ENCODE measurements at regions not wholly inside any gene's neighbourhood (a gene's known extent, or its start where the extent isn't known, plus 50 kb on each side); places are given as distances from the start of the nearest gene placed in this dataset.

GRCh38 chr6:105884426-105884825 lies 201.7 kb upstream of the PRDM1 start:
- 80% methylated on average over 7 of the region's 7 CpGs for WGBS (ENCODE audit: low lambda C conversion rate)

More at GRCh38 chr6:105884426-105884825, 201.7 kb upstream of the PRDM1 start:
- Histone ChIP-seq H4K20me1 (ENCODE audit: insufficient read depth) (no peaks in the 10 kb centered on the region), H3K79me2 (ENCODE audit: insufficient read depth) (no peaks in the 10 kb centered on the region), H3K9ac (no peak overlapping the region), H3K9me3 (peaks cover 3% of the 10 kb centered on the region; the same call in 1 of the 2 replicates), H3K4me3 (ENCODE audit: low read depth in 2 of 2, low read length in 1 of 2) (no peak overlapping the region), H3K36me3 (replicated peaks in 1 of 2; ENCODE audit: control insufficient read depth in 1 of 2, insufficient read depth in 2 of 2, low read length in 1 of 2) (no peaks in the 10 kb centered on the region), H3K4me2 (no peak overlapping the region), H2AFZ (ENCODE audit: low read depth) (no peak overlapping the region), H3K9me2 (no peaks in the 10 kb centered on the region), H3K4me1 (ENCODE audit: control insufficient read depth in 1 of 2, insufficient read depth in 2 of 2, low read depth in 1 of 2, low read length in 1 of 2) (0 out of 4 replicates have a peak, but pooled peaks cover 0 to 13% of the 10 kb centered on the region in 2 experiments), H3K27ac (ENCODE audit: low read depth in 2 of 2, low read length in 1 of 2) (no peak overlapping the region), H3K27me3 (ENCODE audit: insufficient read depth) (no peaks in the 10 kb centered on the region), H3F3A (replicated peaks; ENCODE audit: insufficient read depth) (no peaks in the 10 kb centered on the region)
- DNase-seq: no peak
- ChIA-PET POLR2A (no interaction called here), CTCF (no interaction called here)
- no peak for TF ChIP-seq RFX5 (IDR thresholded peaks at IDR 0.05; ENCODE audit: low read length)
- no peak for TF ChIP-seq JUND (IDR thresholded peaks at IDR 0.05)
- TF ChIP-seq GATA2 (CRISPR knock-in tag; IDR thresholded peaks at IDR 0.05): no peak
- no peak for TF ChIP-seq REST (IDR thresholded peaks at IDR 0.05; ENCODE audit: low read depth, low read length)
- no peak for TF ChIP-seq NRF1 (IDR thresholded peaks at IDR 0.05; ENCODE audit: low read depth, low read length)
- no peak for TF ChIP-seq CHD2 (IDR thresholded peaks at IDR 0.05; ENCODE audit: low read length, partially characterized antibody)
- TF ChIP-seq GABPA (IDR thresholded peaks at IDR 0.05; ENCODE audit: low read depth): no peak
- TF ChIP-seq NFIC (IDR thresholded peaks at IDR 0.05; ENCODE audit: borderline replicate concordance): no peak
- no peak for TF ChIP-seq MAX (IDR thresholded peaks at IDR 0.05; ENCODE audit: low read depth)
- TF ChIP-seq RCOR1 (IDR thresholded peaks at IDR 0.05; ENCODE audit: low read length): no peak
- TF ChIP-seq TEAD4 (IDR thresholded peaks at IDR 0.05; ENCODE audit: borderline replicate concordance, insufficient read depth): no peak
- no peak for TF ChIP-seq TCF12 (IDR thresholded peaks at IDR 0.05)
- TF ChIP-seq PBX3 (IDR thresholded peaks at IDR 0.05): no peak
- TF ChIP-seq FOXJ3 (CRISPR knock-in tag; IDR thresholded peaks at IDR 0.05): no peak
- no peak for TF ChIP-seq ZBTB33 (IDR thresholded peaks at IDR 0.05; ENCODE audit: borderline replicate concordance, low read depth)
- no peak for TF ChIP-seq USF2 (IDR thresholded peaks at IDR 0.05; ENCODE audit: borderline replicate concordance, low read depth, low read length)
- TF ChIP-seq MEF2A (IDR thresholded peaks at IDR 0.05; ENCODE audit: borderline replicate concordance, low read depth): no peak
- TF ChIP-seq RAD21 (IDR thresholded peaks at IDR 0.05; ENCODE audit: low read length): no peak
